Right lobe of liver (tissue), 6 donors: ENCODE measurements at regions not wholly inside any gene's neighbourhood (a gene's known extent, or its start where the extent isn't known, plus 50 kb on each side); places are given as distances from the start of the nearest gene placed in this dataset.

ENCODE experiments used
- ATAC-seq, 4 donors: fragments of 200-7000 bp; cut with Tn5 transposase; one replicate each; pipeline ENCODE4 v1.9.1; 2020; ENCODE audit warnings: mild to moderate bottlenecking in 4 of 4, moderate library complexity in 4 of 4
- DNase-seq, 3 donors: peaks; one replicate each; pipeline ENCODE4 v3.0.0-alpha.2; 2020
- H3K27ac ChIP-seq, 3 donors: fragments of 200-600 bp; one replicate each; pipeline ENCODE4 v1.8.0; 2022
- H3K27me3 ChIP-seq, 2 donors: fragments of 200-600 bp; one replicate each; pipeline ENCODE4 v1.8.0; 2022
- H3K36me3 ChIP-seq, 4 donors: fragments of 200-600 bp; sonication (generic) in 1 of 4; one replicate each; pipeline versions ENCODE4 v1.5.1 to v1.8.0; 2017 to 2022; ENCODE audit warnings: control low read depth in 1 of 4
- H3K4me1 ChIP-seq, 4 donors: fragments of 200-600 bp; sonication (generic) in 1 of 4; one replicate each; pipeline versions ENCODE4 v1.5.1 to v1.8.0; 2017 to 2022; ENCODE audit warnings: control low read depth in 1 of 4
- H3K4me3 ChIP-seq, 3 donors: fragments of 200-600 bp; one replicate each; pipeline ENCODE4 v1.8.0; 2022
- H3K9me3 ChIP-seq, 4 donors: fragments of 200-600 bp; sonication (generic) in 1 of 4; one replicate each; pipeline versions ENCODE4 v1.5.1 to v1.8.0; 2017 to 2022; ENCODE audit warnings: control low read depth in 1 of 4
- CTCF ChIP-seq, 4 donors: fragments of 200-600 bp in 3 of 4; fragments of 450-650 bp in 1 of 4; IDR thresholded peaks; one replicate each; pipeline versions ENCODE4 v1.5.1 to v1.8.0; 2016 to 2022; ENCODE audit warnings: antibody characterized with exemption in 4 of 4, mild to moderate bottlenecking in 2 of 4
- POLR2A ChIP-seq: fragments of 450-650 bp; IDR thresholded peaks from one replicate; pipeline ENCODE4 v1.6.1; 2017; ENCODE audit warnings: antibody characterized with exemption, mild to moderate bottlenecking
- WGBS: methylation state at CpG from one replicate; pipeline ENCODE4 v1.1.6; 2018; ENCODE audit warnings: low coverage, low lambda C conversion rate; ENCODE audit not compliant: insufficient coverage; ENCODE audit errors: missing lambda C conversion rate; 5-methylcytosine and 5-hydroxymethylcytosine counted together
- intact Hi-C, 2 donors: fragments of 100-400 bp; cut with DNase I; formaldehyde crosslinking; loops; one replicate each; pipeline versions ENCODE4 v1.11.2 to v1.14.1; 2022
- donor health status: DM: no; HTN: yes; CAD: no.
- donor health status: DM: no; HTN: no; CAD: no.
- donor health status: DM: no; HTN: no; CAD: no.
- donor health status: DM: no; HTN: yes; CAD: no.
- donor health status: DM: no; HTN: yes; CAD: no.

- TF ChIP-seq POLR2A (no peak), CTCF (IDR thresholded peaks at IDR 0.05) (no peak)
- Histone ChIP-seq H3K27ac (no peak overlapping the region), H3K4me3 (no peak overlapping the region), H3K9me3 (no peaks in the 10 kb centered on the region), H3K4me1 (no peaks in the 10 kb centered on the region), H3K36me3 (no peaks in the 10 kb centered on the region), H3K27me3 (no peaks in the 10 kb centered on the region)
- no peak for ATAC-seq
- DNase-seq = no peak
- intact Hi-C loops = no loop called here
- WGBS = 67% methylated on average over 1 of the region's 4 CpGs
Measured at GRCh38 chr4:138665851-138666250, 349.7 kb upstream of the NOCT start.

GRCh38 chr4:138663883-138664282 lies 351.7 kb upstream of the NOCT start:
- 47% methylated on average over 4 of the region's 4 CpGs for WGBS
- intact Hi-C loops = no loop called here
- no peak for ATAC-seq

GRCh38 chr4:138659812-138660316 lies 355.7 kb upstream of the NOCT start:
- intact Hi-C loops = no loop called here
- H3K4me3 ChIP-seq = no peak overlapping the region
- H3K27ac ChIP-seq = no peak overlapping the region
- H3K27me3 ChIP-seq = no peaks in the 10 kb centered on the region
- DNase-seq (no peak), ATAC-seq (no peak)
- no peaks in the 10 kb centered on the region for H3K36me3 ChIP-seq
- no peaks in the 10 kb centered on the region for H3K9me3 ChIP-seq
- no peaks in the 10 kb centered on the region for H3K4me1 ChIP-seq
- TF ChIP-seq POLR2A (no peak), CTCF (IDR thresholded peaks at IDR 0.05) (no peak)
- 87% methylated on average over 4 of the region's 6 CpGs for WGBS

More at GRCh38 chr4:138663883-138664282, 351.7 kb upstream of the NOCT start:
- no peak overlapping the region for H3K4me3 ChIP-seq
- no peaks in the 10 kb centered on the region for H3K27me3 ChIP-seq
- no peaks in the 10 kb centered on the region for H3K36me3 ChIP-seq
- H3K4me1 ChIP-seq = no peaks in the 10 kb centered on the region
- TF ChIP-seq CTCF (IDR thresholded peaks at IDR 0.05) (no peak), POLR2A (no peak)
- no peak overlapping the region for H3K27ac ChIP-seq
- no peak for DNase-seq
- no peaks in the 10 kb centered on the region for H3K9me3 ChIP-seq

GRCh38 chr4:138659037-138659811 lies 356.4 kb upstream of the NOCT start:
- H3K4me1 ChIP-seq = no peaks in the 10 kb centered on the region
- no peak for TF ChIP-seq POLR2A
- no peak for TF ChIP-seq CTCF (IDR thresholded peaks at IDR 0.05)
- H3K9me3 ChIP-seq = no peaks in the 10 kb centered on the region
- intact Hi-C loops = no loop called here
- no peaks in the 10 kb centered on the region for H3K36me3 ChIP-seq
- H3K27me3 ChIP-seq = no peaks in the 10 kb centered on the region
- DNase-seq = no peak
- WGBS = 59% methylated on average over 11 of the region's 11 CpGs
- H3K27ac ChIP-seq = no peak overlapping the region
- no peak overlapping the region for H3K4me3 ChIP-seq
- no peak for ATAC-seq
